HCT116 (cell line): ENCODE measurements at regions not wholly inside any gene's neighbourhood (a gene's known extent, or its start where the extent isn't known, plus 50 kb on each side); places are given as distances from the start of the nearest gene placed in this dataset.

Experiments used
- ATAC-seq: fragments of 200-7000 bp; cut with Tn5 transposase; 2 replicates; pipeline ENCODE4 v1.9.1; 2020; ENCODE audit warnings: mild to moderate bottlenecking, moderate library complexity
- BruUV-seq: library from RNA; stranded (reverse); fragments of 400-500 nt; replicated peaks from 2 replicates; lab custom pipeline; 2021; lab: Mats Ljungman, UMichigan
- CTCF ChIA-PET: fragments of 300-600 bp; sonication (Branson Sonifier 250); formaldehyde crosslinking; loops from one replicate; lab custom pipeline; 2021; ENCODE audit warnings: antibody characterized with exemption; lab: Charles Lee
- POLR2A ChIA-PET: fragments of 300-600, 350-600 bp; sonication (Branson Sonifier 250); formaldehyde crosslinking; loops from one replicate; lab custom pipeline; 2021; ENCODE audit warnings: antibody characterized with exemption; lab: Charles Lee
- RAD21 ChIA-PET, 2 experiments: fragments of 300-600 bp; sonication (Branson Sonifier 250); formaldehyde crosslinking; loops; one replicate each; lab custom pipeline; 2023; ENCODE audit warnings: low total read pairs in 2 of 2; ENCODE audit not compliant: uncharacterized antibody in 2 of 2, unreplicated experiment in 2 of 2, low non-redundant PET in 1 of 2; lab: Charles Lee
- DNase-seq: peaks from one replicate; pipeline ENCODE4 v3.0.0-alpha.2; 2010; ENCODE audit warnings: low read depth, low spot score
- H2AFZ ChIP-seq: fragments of 200-600 bp; shearing (Covaris generic), sonication (generic); 2 replicates; pipeline ENCODE4 v1.6.1; 2017; ENCODE audit warnings: low read depth, mixed run types, mixed read lengths, antibody characterized with exemption, low read length; ENCODE audit not compliant: poor library complexity, severe bottlenecking
- H3K27ac ChIP-seq: 2 replicates; pipeline ENCODE4 v1.5.1; 2012; ENCODE audit warnings: low read depth, low read length
- H3K27me3 ChIP-seq: fragments of 200-600 bp; sonication (generic); 2 replicates; pipeline ENCODE4 v1.6.1; 2016; ENCODE audit warnings: mixed run types, low read length, mixed read lengths; ENCODE audit not compliant: insufficient read depth
- H3K36me3 ChIP-seq, 2 experiments: fragments of 200-500 bp in 1 of 2; fragments of 200-600 bp in 1 of 2; sonication (Bioruptor generic) in 1 of 2; sonication (generic) in 1 of 2; 2 replicates each; pipeline versions ENCODE4 v1.5.1 to v1.6.1; 2014 to 2016; ENCODE audit warnings: low read length in 2 of 2, inconsistent platforms in 1 of 2, mixed read lengths in 1 of 2, mixed run types in 1 of 2; ENCODE audit not compliant: insufficient read depth in 2 of 2, control insufficient read depth in 1 of 2
- H3K4me1 ChIP-seq, 2 experiments: fragments of 200-600 bp in 1 of 2; sonication (generic) in 1 of 2; 2 replicates each; pipeline versions ENCODE4 v1.5.1 to v1.6.1; 2012 to 2017; ENCODE audit warnings: low read length in 2 of 2, inconsistent platforms in 1 of 2, mild to moderate bottlenecking in 1 of 2, mixed read lengths in 1 of 2, mixed run types in 1 of 2, moderate library complexity in 1 of 2; ENCODE audit not compliant: insufficient read depth in 2 of 2, control insufficient read depth in 1 of 2
- H3K4me2 ChIP-seq: fragments of 200-600 bp; sonication (generic); 2 replicates; pipeline ENCODE4 v1.6.1; 2017; ENCODE audit warnings: mixed run types, low read length, mixed read lengths
- H3K4me3 ChIP-seq, 2 experiments: fragments of 200-600 bp in 1 of 2; sonication (generic) in 1 of 2; replicated peaks in 1 of 2; 2 replicates each; pipeline ENCODE4 v1.5.1; 2011 to 2016; ENCODE audit warnings: low read length in 2 of 2, control low read depth in 1 of 2, low read depth in 1 of 2, mild to moderate bottlenecking in 1 of 2, mixed read lengths in 1 of 2, mixed run types in 1 of 2
- H3K79me2 ChIP-seq: fragments of 200-600 bp; sonication (generic); 2 replicates; pipeline ENCODE4 v1.6.1; 2017; ENCODE audit warnings: mild to moderate bottlenecking, mixed run types, low read length, moderate library complexity, mixed read lengths; ENCODE audit not compliant: insufficient read depth
- H3K9ac ChIP-seq: fragments of 200-600 bp; sonication (generic); 2 replicates; pipeline ENCODE4 v1.6.1; 2016; ENCODE audit warnings: low read length, mixed read lengths
- H3K9me2 ChIP-seq: fragments of 200-600 bp; sonication (generic), shearing (Covaris generic); 2 replicates; pipeline ENCODE4 v1.6.1; 2017; ENCODE audit warnings: mixed run types, mild to moderate bottlenecking, moderate library complexity; ENCODE audit not compliant: insufficient read depth
- H3K9me3 ChIP-seq, 2 experiments: fragments of 200-500 bp in 1 of 2; fragments of 200-600 bp in 1 of 2; sonication (Bioruptor generic) in 1 of 2; sonication (generic) in 1 of 2; 2 replicates each; pipeline ENCODE4 v1.6.1; 2014 to 2017; ENCODE audit warnings: low read length in 2 of 2, mixed read lengths in 2 of 2, inconsistent platforms in 1 of 2, low read depth in 1 of 2, mild to moderate bottlenecking in 1 of 2, mixed run types in 1 of 2, moderate library complexity in 1 of 2; ENCODE audit not compliant: control insufficient read depth in 1 of 2, insufficient read depth in 1 of 2
- H4K20me1 ChIP-seq: fragments of 200-600 bp; sonication (generic), shearing (Covaris generic); 2 replicates; pipeline ENCODE4 v1.6.1; 2017; ENCODE audit warnings: mixed run types, mild to moderate bottlenecking, moderate library complexity; ENCODE audit not compliant: insufficient read depth
- CBX3 ChIP-seq: IDR thresholded peaks from 2 replicates; pipeline ENCODE4 v1.6.1; 2012; ENCODE audit warnings: low read depth
- EGR1 ChIP-seq: IDR thresholded peaks from 2 replicates; pipeline ENCODE4 v1.6.1; 2012; ENCODE audit warnings: low read depth
- ELF1 ChIP-seq: IDR thresholded peaks from 2 replicates; pipeline ENCODE4 v1.6.1; 2012; ENCODE audit warnings: low read depth, borderline replicate concordance
- JUND ChIP-seq: IDR thresholded peaks from 2 replicates; pipeline ENCODE4 v1.6.1; 2012
- POLR2A ChIP-seq: IDR thresholded peaks from 2 replicates; pipeline ENCODE4 v1.7.0; 2011; ENCODE audit warnings: borderline replicate concordance; ENCODE audit not compliant: insufficient read depth, insufficient read length; ENCODE audit errors: extremely low read depth
- SP1 ChIP-seq: IDR thresholded peaks from 2 replicates; pipeline ENCODE4 v1.6.1; 2012; ENCODE audit warnings: low read depth
- SRF ChIP-seq: IDR thresholded peaks from 2 replicates; pipeline ENCODE4 v1.6.1; 2012; ENCODE audit warnings: low read depth
- TCF7L2 ChIP-seq: IDR thresholded peaks from 2 replicates; pipeline ENCODE4 v1.7.0; 2011; ENCODE audit warnings: borderline replicate concordance, inconsistent platforms; ENCODE audit not compliant: insufficient read depth, insufficient read length; ENCODE audit errors: extremely low read depth
- ZFX ChIP-seq: fragments of 450-650 bp; IDR thresholded peaks from 2 replicates; pipeline ENCODE4 v1.6.1; 2017
- ZNF274 ChIP-seq: fragments of 200-500 bp; sonication (Bioruptor generic); IDR thresholded peaks from 2 replicates; pipeline ENCODE4 v1.6.1; 2014; ENCODE audit warnings: mild to moderate bottlenecking, low read depth, low read length, inconsistent platforms
- intact Hi-C: fragments of 100-400 bp; cut with micrococcal nuclease; formaldehyde crosslinking; loops from 2 replicates; pipeline ENCODE4 v1.10.0; 2022
- TF ChIP-seq, protein P1 (sequence below): IDR thresholded peaks from 2 replicates; pipeline ENCODE4 v1.6.1; 2012
- TF ChIP-seq, protein P2 (sequence below), 3 experiments: fragments of 200-600 bp in 1 of 3; sonication (generic) in 1 of 3; IDR thresholded peaks in 2 of 3; conservative IDR thresholded peaks in 1 of 3; 2 replicates each; pipeline ENCODE4 v1.5.1; 2012 to 2017; ENCODE audit warnings: low read depth in 2 of 3, low read length in 2 of 3, antibody characterized with exemption in 1 of 3, borderline replicate concordance in 1 of 3, control low read depth in 1 of 3, mild to moderate bottlenecking in 1 of 3, mixed read lengths in 1 of 3, mixed run types in 1 of 3, moderate library complexity in 1 of 3; ENCODE audit not compliant: insufficient read depth in 1 of 3

DNA sequence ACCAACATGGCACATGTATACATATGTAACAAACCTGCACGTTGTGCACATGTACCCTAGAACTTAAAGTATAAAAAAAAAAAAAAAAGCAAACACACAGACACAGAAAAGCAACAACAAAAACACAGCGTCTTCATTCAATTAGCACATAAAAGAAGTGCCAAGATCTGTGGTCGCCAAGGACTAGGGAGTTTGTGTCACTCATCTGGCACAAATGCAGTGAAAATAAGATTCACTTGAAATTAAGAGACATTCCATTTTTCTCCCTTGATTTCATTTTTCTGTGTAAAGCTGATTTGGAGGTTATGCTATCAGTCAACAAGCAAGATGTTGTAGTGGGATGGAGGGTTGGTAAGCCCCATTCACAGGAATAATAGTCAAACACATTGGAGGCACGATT, 115.3 kb downstream of the FAT4 start:
- no TSS peak for BruUV-seq
- H3K79me2 ChIP-seq = no peaks in the 10 kb centered on the region
- H3K9me3 ChIP-seq = no peaks in the 10 kb centered on the region
- H3K9me2 ChIP-seq = no peaks in the 10 kb centered on the region
- ChIA-PET CTCF (no interaction called here), POLR2A (no interaction called here), RAD21 (no interaction called here)
- no peak overlapping the region for H3K27ac ChIP-seq
- DNase-seq = no peak
- no peaks in the 10 kb centered on the region for H3K27me3 ChIP-seq
- H3K4me1 ChIP-seq = no peaks in the 10 kb centered on the region
- H3K9ac ChIP-seq = no peak overlapping the region
- H3K4me2 ChIP-seq = no peak overlapping the region
- ATAC-seq = no peak
- no peaks in the 10 kb centered on the region for H3K36me3 ChIP-seq
- no peaks in the 10 kb centered on the region for H4K20me1 ChIP-seq
- H3K4me3 ChIP-seq = no peak overlapping the region
- intact Hi-C loops = no loop called here
- TF ChIP-seq JUND = no peak
- no peak for TF ChIP-seq ZFX
- no peak for TF ChIP-seq SRF
- TF ChIP-seq TCF7L2 = no peak
- TF ChIP-seq POLR2A = no peak
- no peak for TF ChIP-seq SP1
- TF ChIP-seq EGR1 = no peak
- TF ChIP-seq, protein P1, sequence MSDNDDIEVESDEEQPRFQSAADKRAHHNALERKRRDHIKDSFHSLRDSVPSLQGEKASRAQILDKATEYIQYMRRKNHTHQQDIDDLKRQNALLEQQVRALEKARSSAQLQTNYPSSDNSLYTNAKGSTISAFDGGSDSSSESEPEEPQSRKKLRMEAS = no peak
- no peak for TF ChIP-seq ZNF274
- no peak for TF ChIP-seq ELF1
- H2AFZ ChIP-seq = no peak overlapping the region

DNA sequence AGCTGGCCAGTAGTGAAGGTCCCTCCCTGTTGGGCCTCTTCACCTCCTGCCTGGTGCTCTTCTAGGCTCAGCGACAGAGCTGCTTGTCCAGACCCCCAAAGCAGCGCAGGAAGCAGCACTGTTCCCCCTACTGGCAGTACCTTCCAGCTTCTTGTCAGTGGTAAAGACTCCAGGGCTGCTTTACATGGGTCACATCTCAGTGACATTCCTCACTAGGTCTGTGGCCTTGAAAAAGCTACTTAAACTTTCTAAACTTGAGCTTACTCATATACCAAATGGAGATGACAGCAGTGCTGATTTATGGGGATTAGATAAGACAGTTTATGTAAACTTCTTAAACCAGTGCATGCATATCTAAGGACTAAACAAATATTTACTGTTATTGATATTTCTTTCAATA, 117.3 kb downstream of the FAT4 start:
- Histone ChIP-seq H3K79me2 (no peaks in the 10 kb centered on the region), H3K4me1 (no peaks in the 10 kb centered on the region), H3K9me3 (no peaks in the 10 kb centered on the region), H3K27ac (no peak overlapping the region), H3K9me2 (no peaks in the 10 kb centered on the region), H3K36me3 (no peaks in the 10 kb centered on the region), H3K9ac (no peak overlapping the region), H3K27me3 (no peaks in the 10 kb centered on the region), H4K20me1 (no peaks in the 10 kb centered on the region), H2AFZ (no peak overlapping the region), H3K4me2 (no peak overlapping the region), H3K4me3 (no peak overlapping the region)
- no peak for TF ChIP-seq CBX3
- TF ChIP-seq, protein P2, sequence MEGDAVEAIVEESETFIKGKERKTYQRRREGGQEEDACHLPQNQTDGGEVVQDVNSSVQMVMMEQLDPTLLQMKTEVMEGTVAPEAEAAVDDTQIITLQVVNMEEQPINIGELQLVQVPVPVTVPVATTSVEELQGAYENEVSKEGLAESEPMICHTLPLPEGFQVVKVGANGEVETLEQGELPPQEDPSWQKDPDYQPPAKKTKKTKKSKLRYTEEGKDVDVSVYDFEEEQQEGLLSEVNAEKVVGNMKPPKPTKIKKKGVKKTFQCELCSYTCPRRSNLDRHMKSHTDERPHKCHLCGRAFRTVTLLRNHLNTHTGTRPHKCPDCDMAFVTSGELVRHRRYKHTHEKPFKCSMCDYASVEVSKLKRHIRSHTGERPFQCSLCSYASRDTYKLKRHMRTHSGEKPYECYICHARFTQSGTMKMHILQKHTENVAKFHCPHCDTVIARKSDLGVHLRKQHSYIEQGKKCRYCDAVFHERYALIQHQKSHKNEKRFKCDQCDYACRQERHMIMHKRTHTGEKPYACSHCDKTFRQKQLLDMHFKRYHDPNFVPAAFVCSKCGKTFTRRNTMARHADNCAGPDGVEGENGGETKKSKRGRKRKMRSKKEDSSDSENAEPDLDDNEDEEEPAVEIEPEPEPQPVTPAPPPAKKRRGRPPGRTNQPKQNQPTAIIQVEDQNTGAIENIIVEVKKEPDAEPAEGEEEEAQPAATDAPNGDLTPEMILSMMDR (IDR thresholded peaks at IDR 0.05 in 2 of 3, conservative IDR thresholded peaks at IDR 0.05 in 1 of 3; ENCODE audit: borderline replicate concordance in 1 of 3, insufficient read depth in 1 of 3, low read depth in 2 of 3, low read length in 2 of 3) = peak in 1 of 3 experiments; percentile 39; a peak in 2 of 6 replicates
- CTCF ChIA-PET = no interaction called here
- intact Hi-C loops = no loop called here
- RAD21 ChIA-PET = no interaction called here
- POLR2A ChIA-PET = no interaction called here
- DNase-seq (peak; percentile 1), ATAC-seq (peak; percentile 70)
- no TSS peak for BruUV-seq
